ENCODE measurements at regions not wholly inside any gene's neighbourhood (a gene's known extent, or its start where the extent isn't known, plus 50 kb on each side); places are given as distances from the start of the nearest gene placed in this dataset.
"Not testable (repeated sequence)": the region's sequence is repeated elsewhere in the genome, so short reads cannot be mapped to it uniquely, and the experiment has no call there.

GRCh38 chr5:24226479-24226878 lies 418.3 kb downstream of the CDH10 start:
- Histone ChIP-seq H2AFZ (ENCODE audit: low read length) (no peak overlapping the region), H3K27me3 (ENCODE audit: insufficient read depth, low read length) (no peaks in the 10 kb centered on the region)
- no peak for TF ChIP-seq CTCF (IDR thresholded peaks at IDR 0.05; ENCODE audit: low read length)
- no peak for TF ChIP-seq EZH2 (IDR thresholded peaks at IDR 0.05; ENCODE audit: borderline replicate concordance, low read length)

GRCh38 chr5:24227881-24228280 lies 416.9 kb downstream of the CDH10 start:
- H4K20me1 ChIP-seq (ENCODE audit: insufficient read depth, low read length), result not testable (repeated sequence)

More at GRCh38 chr5:24226479-24226878, 418.3 kb downstream of the CDH10 start:
- Histone ChIP-seq H3K9me2 (ENCODE audit: low read depth, low read length) (no peaks in the 10 kb centered on the region), H3K36me3 (ENCODE audit: insufficient read depth, low read length) (no peaks in the 10 kb centered on the region), H3F3A (ENCODE audit: insufficient read depth, low read length) (no peaks in the 10 kb centered on the region), H3K79me2 (ENCODE audit: insufficient read depth, low read length) (no peaks in the 10 kb centered on the region), H3K9me3 (ENCODE audit: low read length) (no peaks in the 10 kb centered on the region), H3K4me3 (ENCODE audit: low read depth, low read length, poor library complexity, severe bottlenecking) (no peak overlapping the region), H3K4me1 (ENCODE audit: insufficient read depth, low read length, severe bottlenecking) (no peaks in the 10 kb centered on the region), H3K9ac (ENCODE audit: low read length) (no peak overlapping the region), H4K20me1 (ENCODE audit: insufficient read depth, low read length) (no peaks in the 10 kb centered on the region), H3K27ac (ENCODE audit: low read depth, low read length, poor library complexity, severe bottlenecking) (no peak overlapping the region), H3K4me2 (ENCODE audit: low read length) (no peak overlapping the region)

GRCh38 chr5:24232041-24232440 lies 412.7 kb downstream of the CDH10 start:
- Histone ChIP-seq H3K9me2 (ENCODE audit: low read depth, low read length) (no peaks in the 10 kb centered on the region), H3K4me3 (ENCODE audit: low read depth, low read length, poor library complexity, severe bottlenecking) (no peak overlapping the region), H3K9me3 (ENCODE audit: low read length) (no peaks in the 10 kb centered on the region), H3K27ac (ENCODE audit: low read depth, low read length, poor library complexity, severe bottlenecking) (no peak overlapping the region), H3K36me3 (ENCODE audit: insufficient read depth, low read length) (no peaks in the 10 kb centered on the region), H3K79me2 (ENCODE audit: insufficient read depth, low read length) (no peaks in the 10 kb centered on the region), H3K4me2 (ENCODE audit: low read length) (no peak overlapping the region), H2AFZ (ENCODE audit: low read length) (no peak overlapping the region), H3K4me1 (ENCODE audit: insufficient read depth, low read length, severe bottlenecking) (no peaks in the 10 kb centered on the region), H3K27me3 (ENCODE audit: insufficient read depth, low read length) (no peaks in the 10 kb centered on the region), H3K9ac (ENCODE audit: low read length) (no peak overlapping the region), H3F3A (ENCODE audit: insufficient read depth, low read length) (no peaks in the 10 kb centered on the region), H4K20me1 (ENCODE audit: insufficient read depth, low read length) (no peaks in the 10 kb centered on the region)
- TF ChIP-seq CTCF (IDR thresholded peaks at IDR 0.05; ENCODE audit: low read length) (no peak), EZH2 (IDR thresholded peaks at IDR 0.05; ENCODE audit: borderline replicate concordance, low read length) (no peak)

More at GRCh38 chr5:24227881-24228280, 416.9 kb downstream of the CDH10 start:
- not testable (repeated sequence) for H3K9me2 ChIP-seq (ENCODE audit: low read depth, low read length); H3K27me3 ChIP-seq (ENCODE audit: insufficient read depth, low read length); H3K9me3 ChIP-seq (ENCODE audit: low read length); H3K4me3 ChIP-seq (ENCODE audit: low read depth, low read length, poor library complexity, severe bottlenecking); H2AFZ ChIP-seq (ENCODE audit: low read length); H3K79me2 ChIP-seq (ENCODE audit: insufficient read depth, low read length); H3K9ac ChIP-seq (ENCODE audit: low read length); H3K4me1 ChIP-seq (ENCODE audit: insufficient read depth, low read length, severe bottlenecking); H3K36me3 ChIP-seq (ENCODE audit: insufficient read depth, low read length); H3K4me2 ChIP-seq (ENCODE audit: low read length); H3F3A ChIP-seq (ENCODE audit: insufficient read depth, low read length); H3K27ac ChIP-seq (ENCODE audit: low read depth, low read length, poor library complexity, severe bottlenecking)

- Histone ChIP-seq H3K27ac (ENCODE audit: low read depth, low read length, poor library complexity, severe bottlenecking) (no peak overlapping the region), H3K9ac (ENCODE audit: low read length) (no peak overlapping the region), H3K4me2 (ENCODE audit: low read length) (no peak overlapping the region), H3K27me3 (ENCODE audit: insufficient read depth, low read length) (no peaks in the 10 kb centered on the region), H3K4me3 (ENCODE audit: low read depth, low read length, poor library complexity, severe bottlenecking) (no peak overlapping the region), H3K36me3 (ENCODE audit: insufficient read depth, low read length) (no peaks in the 10 kb centered on the region), H3K4me1 (ENCODE audit: insufficient read depth, low read length, severe bottlenecking) (no peaks in the 10 kb centered on the region), H3K9me2 (ENCODE audit: low read depth, low read length) (no peaks in the 10 kb centered on the region), H2AFZ (ENCODE audit: low read length) (no peak overlapping the region), H3K79me2 (ENCODE audit: insufficient read depth, low read length) (no peaks in the 10 kb centered on the region), H3K9me3 (ENCODE audit: low read length) (no peaks in the 10 kb centered on the region), H3F3A (ENCODE audit: insufficient read depth, low read length) (no peaks in the 10 kb centered on the region), H4K20me1 (ENCODE audit: insufficient read depth, low read length) (no peaks in the 10 kb centered on the region)
- TF ChIP-seq CTCF (IDR thresholded peaks at IDR 0.05; ENCODE audit: low read length), result peak; percentile 58; the same call in 1 of the 2 replicates
- TF ChIP-seq EZH2 (IDR thresholded peaks at IDR 0.05; ENCODE audit: borderline replicate concordance, low read length), result no peak
Measured at GRCh38 chr5:24232929-24233498, 411.8 kb downstream of the CDH10 start.
